AG04450 (cell line): ENCODE measurements at regions not wholly inside any gene's neighbourhood (a gene's known extent, or its start where the extent isn't known, plus 50 kb on each side); places are given as distances from the start of the nearest gene placed in this dataset.

Source experiments
- CTCF ChIA-PET: fragments of 300-600, 350-600 bp; formaldehyde crosslinking; extraction: SDS; loops from one replicate; lab custom pipeline; 2022; ENCODE audit warnings: antibody characterized with exemption, inconsistent platforms; lab: Charles Lee
- POLR2A ChIA-PET: fragments of 350-600 bp; formaldehyde crosslinking; extraction: SDS; loops from one replicate; lab custom pipeline; 2021; ENCODE audit warnings: antibody characterized with exemption, inconsistent platforms; lab: Yijun Ruan, JAX
- DNase-seq: peaks from one replicate; pipeline ENCODE4 v3.0.0-alpha.2; 2011; ENCODE audit warnings: low read depth, low spot score
- H3K27ac ChIP-seq: one replicate; pipeline ENCODE4 v1.5.1; 2012; ENCODE audit warnings: low read depth, low read length, control low read depth
- H3K27me3 ChIP-seq: one replicate; pipeline ENCODE4 v1.6.0; 2012; ENCODE audit warnings: low read length; ENCODE audit not compliant: control insufficient read depth, insufficient read depth
- H3K4me3 ChIP-seq: 2 replicates; pipeline ENCODE4 v1.5.1; 2011; ENCODE audit warnings: mild to moderate bottlenecking, low read depth, low read length, control low read depth
- H3K9me3 ChIP-seq: 2 replicates; pipeline ENCODE4 v1.5.1; 2012; ENCODE audit warnings: low read length; ENCODE audit not compliant: control insufficient read depth, insufficient read depth
- TF ChIP-seq, protein P1 (sequence below): IDR thresholded peaks from 2 replicates; pipeline ENCODE4 v1.5.1; 2011; ENCODE audit warnings: low read depth, low read length, control low read depth, inconsistent platforms

DNA sequence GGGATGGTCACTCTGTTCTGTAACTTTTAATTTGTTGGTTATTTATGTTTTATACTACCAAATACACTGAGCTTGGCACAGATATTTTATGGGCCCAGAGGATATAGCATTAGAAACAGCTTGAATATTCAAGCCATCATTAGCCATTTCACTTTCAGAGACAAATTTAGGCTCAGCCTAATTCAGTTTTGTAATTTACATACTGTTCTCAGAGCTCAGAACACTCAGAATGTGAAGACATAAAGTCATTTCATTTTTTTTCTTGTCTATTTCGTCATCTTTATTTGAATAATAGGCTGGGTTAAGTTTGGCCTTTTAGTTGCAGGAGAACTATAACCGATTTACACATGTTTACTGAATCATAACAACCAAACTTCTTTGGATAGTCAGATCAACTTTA is 361.7 kb downstream of the SNAPC1 start:
- Histone ChIP-seq H3K27ac (no peak overlapping the region), H3K9me3 (no peaks in the 10 kb centered on the region), H3K4me3 (no peak overlapping the region), H3K27me3 (peaks cover 2% of the 10 kb centered on the region)
- ChIA-PET POLR2A (no interaction called here), CTCF (interaction anchor here (1.7 to 3.8 kb wide), 3 partner anchors 198 to 287 kb away, joined by 4 to 77 read pairs (median 30); no protein-coding TSS in a partner anchor)
- DNase-seq = no peak
- TF ChIP-seq, protein P1, sequence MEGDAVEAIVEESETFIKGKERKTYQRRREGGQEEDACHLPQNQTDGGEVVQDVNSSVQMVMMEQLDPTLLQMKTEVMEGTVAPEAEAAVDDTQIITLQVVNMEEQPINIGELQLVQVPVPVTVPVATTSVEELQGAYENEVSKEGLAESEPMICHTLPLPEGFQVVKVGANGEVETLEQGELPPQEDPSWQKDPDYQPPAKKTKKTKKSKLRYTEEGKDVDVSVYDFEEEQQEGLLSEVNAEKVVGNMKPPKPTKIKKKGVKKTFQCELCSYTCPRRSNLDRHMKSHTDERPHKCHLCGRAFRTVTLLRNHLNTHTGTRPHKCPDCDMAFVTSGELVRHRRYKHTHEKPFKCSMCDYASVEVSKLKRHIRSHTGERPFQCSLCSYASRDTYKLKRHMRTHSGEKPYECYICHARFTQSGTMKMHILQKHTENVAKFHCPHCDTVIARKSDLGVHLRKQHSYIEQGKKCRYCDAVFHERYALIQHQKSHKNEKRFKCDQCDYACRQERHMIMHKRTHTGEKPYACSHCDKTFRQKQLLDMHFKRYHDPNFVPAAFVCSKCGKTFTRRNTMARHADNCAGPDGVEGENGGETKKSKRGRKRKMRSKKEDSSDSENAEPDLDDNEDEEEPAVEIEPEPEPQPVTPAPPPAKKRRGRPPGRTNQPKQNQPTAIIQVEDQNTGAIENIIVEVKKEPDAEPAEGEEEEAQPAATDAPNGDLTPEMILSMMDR = no peak

DNA sequence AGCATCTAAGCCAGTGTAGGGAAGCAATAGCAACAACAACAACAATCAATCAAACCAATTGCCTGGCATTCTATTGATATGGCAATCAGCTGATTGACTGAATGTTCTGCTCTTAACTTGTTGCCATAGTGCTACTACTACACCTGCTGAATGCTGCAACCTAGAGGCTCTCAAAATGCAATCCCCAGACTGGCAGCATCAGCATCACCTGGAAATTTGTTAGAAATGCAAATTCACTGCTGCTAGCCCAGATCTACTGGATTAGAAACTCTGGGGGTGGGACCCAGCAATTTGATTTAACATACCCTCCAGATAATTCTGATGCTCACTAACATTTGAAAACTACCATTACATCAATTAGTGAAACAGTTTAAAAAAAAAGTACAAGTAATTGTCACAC is 363.6 kb downstream of the SNAPC1 start:
- TF ChIP-seq, protein P1 = no peak
- H3K9me3 ChIP-seq = no peaks in the 10 kb centered on the region
- no peak overlapping the region for H3K27ac ChIP-seq
- CTCF ChIA-PET = interaction anchor here (0.6 to 5.1 kb wide), 26 partner anchors 8 to 1151 kb away, joined by 3 to 94 read pairs (median 4); no protein-coding TSS in a partner anchor
- POLR2A ChIA-PET = interaction anchor here (0.6 kb wide), 1 partner anchor 232 kb away, joined by 3 read pairs; no protein-coding TSS in a partner anchor
- peaks cover 2% of the 10 kb centered on the region for H3K27me3 ChIP-seq
- H3K4me3 ChIP-seq = no peak overlapping the region
- no peak for DNase-seq

DNA sequence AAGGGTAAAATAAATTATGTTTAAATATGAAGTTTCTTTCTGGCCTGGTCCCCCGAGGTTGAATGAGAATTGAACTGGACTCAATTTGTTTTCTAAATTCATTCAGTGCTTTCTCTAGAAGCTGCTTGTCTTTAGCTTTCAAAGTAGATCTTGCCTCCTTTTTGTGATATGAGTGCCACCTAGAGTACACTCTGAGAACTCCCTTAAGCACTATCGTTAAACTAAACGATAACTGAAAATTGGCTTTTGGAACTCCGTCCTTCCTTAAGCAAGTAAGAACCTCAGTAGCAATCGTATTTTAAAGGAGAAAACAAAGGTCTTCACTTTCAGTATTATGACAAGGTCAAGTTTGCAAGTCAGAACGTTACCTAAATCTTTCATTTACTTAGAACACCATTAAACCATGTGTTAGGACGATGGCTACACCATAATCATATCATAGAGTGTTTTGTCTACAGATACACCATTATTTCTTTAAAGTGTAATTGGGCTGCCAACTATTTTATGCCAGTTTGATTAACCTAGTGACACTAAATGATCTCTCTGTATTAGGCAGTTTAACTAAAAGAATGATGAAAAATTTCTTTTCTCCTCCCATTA is 364.8 kb downstream of the SNAPC1 start:
- Histone ChIP-seq H3K27me3 (no peaks in the 10 kb centered on the region), H3K27ac (no peak overlapping the region), H3K4me3 (no peak overlapping the region), H3K9me3 (no peaks in the 10 kb centered on the region)
- CTCF ChIA-PET = interaction anchor here (0.6 to 5.1 kb wide), 51 partner anchors 9 to 1580 kb away, joined by 3 to 94 read pairs (median 4); no protein-coding TSS in a partner anchor
- POLR2A ChIA-PET = interaction anchor here (0.7 kb wide), 1 partner anchor 204 kb away, joined by 3 read pairs; no protein-coding TSS in a partner anchor
- TF ChIP-seq, protein P1 = peak; percentile 90
- peak; percentile 32 for DNase-seq

DNA sequence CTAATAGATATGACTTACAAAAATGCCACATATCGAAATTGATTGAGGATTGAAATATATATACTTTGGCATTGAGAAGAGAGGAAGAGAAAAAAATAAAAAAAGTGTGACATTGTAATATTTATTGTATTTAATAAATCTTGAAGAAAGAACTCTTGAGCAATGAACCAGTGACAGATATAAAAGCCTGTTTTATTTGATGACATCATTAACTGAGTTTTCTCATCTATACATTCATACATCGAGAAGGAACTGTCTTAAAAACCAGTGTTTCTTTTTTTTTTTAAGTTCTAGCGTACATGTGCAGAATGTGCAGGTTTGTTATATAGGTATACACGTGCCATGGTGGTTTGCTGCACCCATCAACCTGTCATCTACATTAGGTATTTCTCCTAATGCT is 368.2 kb downstream of the SNAPC1 start:
- DNase-seq = no peak
- ChIA-PET CTCF (no interaction called here), POLR2A (no interaction called here)
- Histone ChIP-seq H3K9me3 (no peaks in the 10 kb centered on the region), H3K27me3 (peaks cover 4% of the 10 kb centered on the region), H3K4me3 (no peak overlapping the region), H3K27ac (no peak overlapping the region)
- TF ChIP-seq, protein P1 = no peak
